ENCODE measurements at regions not wholly inside any gene's neighbourhood (a gene's known extent, or its start where the extent isn't known, plus 50 kb on each side); places are given as distances from the start of the nearest gene placed in this dataset.

- Histone ChIP-seq H2BK5ac (ENCODE audit: low read depth, low read length) (no peak overlapping the region), H3K79me1 (ENCODE audit: low read depth, low read length) (no peaks in the 10 kb centered on the region), H2BK15ac (ENCODE audit: low read length) (no peak overlapping the region), H3K4ac (replicated peaks; ENCODE audit: insufficient read length, low read depth, low read length) (no peak overlapping the region), H3K14ac (ENCODE audit: insufficient read length) (no peak overlapping the region), H3K79me2 (ENCODE audit: control insufficient read depth in 1 of 2, insufficient read depth in 2 of 2, low read length in 2 of 2) (no peaks in the 10 kb centered on the region), H2BK20ac (ENCODE audit: low read length) (no peak overlapping the region), H3K56ac (replicated peaks; ENCODE audit: insufficient read length, low read depth, low read length) (no peak overlapping the region), H3K23ac (ENCODE audit: insufficient read length) (no peak overlapping the region), H2BK120ac (replicated peaks; ENCODE audit: low read depth, low read length) (no peak overlapping the region), H3K9ac (replicated peaks in 1 of 4; ENCODE audit: extremely low read depth in 1 of 4, low read depth in 3 of 4, low read length in 3 of 4) (no peak overlapping the region), H3K9me3 (ENCODE audit: insufficient read depth in 2 of 2, low read depth in 1 of 2, low read length in 1 of 2) (peaks cover 2 to 3% of the 10 kb centered on the region in 2 experiments; a peak in 2 of 4 replicates), H3K18ac (ENCODE audit: extremely low read depth, low read length) (no peak overlapping the region), H3K4me2 (ENCODE audit: insufficient read depth in 1 of 2, low read depth in 2 of 2, low read length in 2 of 2) (no peak overlapping the region), H2BK12ac (ENCODE audit: low read depth, low read length) (no peak overlapping the region), H3K23me2 (ENCODE audit: low read depth, low read length) (no peaks in the 10 kb centered on the region), H4K5ac (ENCODE audit: insufficient read length, low read depth, low read length) (no peak overlapping the region), H2AFZ (ENCODE audit: low read length) (no peak overlapping the region), H3K27ac (ENCODE audit: low read depth, low read length) (no peak overlapping the region), H3K36me3 (ENCODE audit: control insufficient read depth in 2 of 4, insufficient read depth in 4 of 4, low read length in 3 of 4) (no peaks in the 10 kb centered on the region), H3K4me3 (ENCODE audit: extremely low read depth in 1 of 4, insufficient read depth in 2 of 4, low read depth in 3 of 4, low read length in 4 of 4) (no peak overlapping the region), H4K20me1 (replicated peaks in 1 of 2; ENCODE audit: control insufficient read depth in 1 of 2, insufficient read depth in 2 of 2, low read length in 2 of 2) (no peaks in the 10 kb centered on the region), H3K27me3 (replicated peaks in 1 of 4; ENCODE audit: control insufficient read depth in 3 of 4, extremely low read depth in 1 of 4, insufficient read depth in 3 of 4, low read length in 3 of 4) (no peaks in the 10 kb centered on the region), H3K4me1 (replicated peaks in 1 of 4; ENCODE audit: control insufficient read depth in 3 of 4, insufficient read depth in 4 of 4, low read length in 3 of 4) (no peaks in the 10 kb centered on the region), H4K91ac (replicated peaks; ENCODE audit: insufficient read length, low read length) (no peak overlapping the region), H4K8ac (ENCODE audit: extremely low read depth, insufficient read depth, low read length) (no peak overlapping the region), H2AK5ac (ENCODE audit: low read depth, low read length) (no peak overlapping the region)
- FAIRE-seq (no peak), DNase-seq (ENCODE audit: low read depth in 1 of 2, low spot score in 2 of 2) (no peak)
- ChIA-PET POLR2A (ENCODE audit: partially characterized antibody) (no interaction called here), CTCF (ENCODE audit: partially characterized antibody) (no interaction called here)
- WGBS, 2 experiments (ENCODE audit: extremely low coverage in 1 of 2, insufficient coverage in 1 of 2, insufficient read length in 1 of 2, insufficient replicate concordance in 2 of 2, low coverage in 1 of 2, low lambda C conversion rate in 2 of 2, missing lambda C conversion rate in 1 of 2) = 94% methylated on average over 16 of the region's 26 CpGs; no CpG with 5 or more reads in 1 of the 2 experiments
- TF ChIP-seq NRF1 (IDR thresholded peaks at IDR 0.05; ENCODE audit: low read depth, low read length) (no peak), JUND (IDR thresholded peaks at IDR 0.05; ENCODE audit: low read length) (no peak), KDM5A (IDR thresholded peaks at IDR 0.05; ENCODE audit: low read length) (no peak), TEAD4 (IDR thresholded peaks at IDR 0.05; ENCODE audit: low read depth, low read length) (no peak), KDM4A (IDR thresholded peaks at IDR 0.05; ENCODE audit: low read depth, low read length, severe bottlenecking) (no peak), EZH2 (IDR thresholded peaks at IDR 0.05; ENCODE audit: low read depth, low read length, severe bottlenecking) (no peak)
These were observed 180.7 kb downstream of the BANP start for GRCh38 chr16:88131966-88132365.

All from H1 (cell line).